IgD-negative memory B cell (primary cell): ENCODE measurements at regions not wholly inside any gene's neighbourhood (a gene's known extent, or its start where the extent isn't known, plus 50 kb on each side); places are given as distances from the start of the nearest gene placed in this dataset.

Experiments used
- H3K27ac Mint-ChIP-seq, 3 donors: one replicate each; pipeline ENCODE4 v1.8.0; 2020 to 2022; ENCODE audit warnings: mild to moderate bottlenecking in 3 of 3, mixed read lengths in 3 of 3, moderate library complexity in 1 of 3
- H3K27me3 Mint-ChIP-seq: one replicate; pipeline ENCODE4 v1.8.0; 2021; ENCODE audit warnings: mixed read lengths
- H3K36me3 Mint-ChIP-seq: one replicate; pipeline ENCODE4 v1.8.0; 2020; ENCODE audit warnings: mild to moderate bottlenecking, mixed read lengths
- H3K4me1 Mint-ChIP-seq, 3 donors: one replicate each; pipeline ENCODE4 v1.8.0; 2020 to 2022; ENCODE audit warnings: mixed read lengths in 3 of 3, mild to moderate bottlenecking in 1 of 3
- H3K4me3 Mint-ChIP-seq, 4 donors: one replicate each; pipeline ENCODE4 v1.8.0; 2020 to 2022; ENCODE audit warnings: mild to moderate bottlenecking in 4 of 4, mixed read lengths in 4 of 4, moderate library complexity in 3 of 4
- H3K9me3 Mint-ChIP-seq, 3 donors: one replicate each; pipeline ENCODE4 v1.8.0; 2020 to 2021; ENCODE audit warnings: mixed read lengths in 3 of 3, mild to moderate bottlenecking in 1 of 3

- peaks cover 0 to 1% (median 0%) of the 10 kb centered on the region in 3 donors for H3K4me1 Mint-ChIP-seq
- peaks cover 2% of the 10 kb centered on the region for H3K36me3 Mint-ChIP-seq
- peaks cover 3% of the 10 kb centered on the region for H3K27me3 Mint-ChIP-seq
- peaks cover 0 to 2% (median 0%) of the 10 kb centered on the region in 3 donors for H3K9me3 Mint-ChIP-seq
- H3K27ac Mint-ChIP-seq, result no peak overlapping the region
- H3K4me3 Mint-ChIP-seq, result no peak overlapping the region
These were observed 80.4 kb upstream of the ZCCHC2 start for GRCh38 chr18:62442391-62442790.

DNA sequence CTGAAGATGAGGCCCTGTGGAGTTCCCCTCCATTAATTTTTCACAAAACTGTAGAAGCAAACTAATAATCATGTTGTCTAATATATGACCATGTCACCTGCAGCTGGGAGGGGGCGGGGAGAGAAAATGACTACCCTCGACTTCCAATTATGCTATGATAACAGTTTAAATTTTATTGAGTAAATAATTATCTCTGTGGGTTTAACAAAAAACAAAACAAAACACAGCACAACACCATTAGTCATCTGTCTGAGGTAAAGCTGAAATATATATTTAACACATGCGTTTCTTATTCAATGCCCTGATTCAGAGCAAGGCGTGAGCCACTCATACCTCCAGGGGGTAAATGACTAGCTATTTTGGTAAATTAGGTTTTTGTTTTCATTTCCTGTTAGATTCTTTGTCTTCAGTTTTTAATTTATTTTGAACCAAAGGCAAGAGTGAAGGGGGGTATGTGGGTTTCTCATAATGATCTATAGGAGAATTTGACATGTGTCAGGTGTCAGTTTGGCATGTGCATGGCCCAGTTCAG lies 77.4 kb upstream of the ZCCHC2 start:
- Mint-ChIP-seq H3K9me3 (peaks cover 0 to 5% (median 3%) of the 10 kb centered on the region in 3 donors), H3K4me3 (no peak overlapping the region), H3K4me1 (peaks cover 0 to 1% (median 0%) of the 10 kb centered on the region in 3 donors), H3K36me3 (peaks cover 2% of the 10 kb centered on the region), H3K27ac (peak overlapping the region in 1 of 3 donors; percentile 16), H3K27me3 (peaks cover 5% of the 10 kb centered on the region)

- Mint-ChIP-seq H3K27ac (peak overlapping the region in 1 of 3 donors; percentile 82), H3K9me3 (peaks cover 0 to 5% (median 3%) of the 10 kb centered on the region in 3 donors), H3K36me3 (peaks cover 2% of the 10 kb centered on the region), H3K27me3 (peaks cover 4% of the 10 kb centered on the region), H3K4me1 (peaks cover 0 to 1% (median 0%) of the 10 kb centered on the region in 3 donors), H3K4me3 (no peak overlapping the region)
These were observed 76.3 kb upstream of the ZCCHC2 start for GRCh38 chr18:62446511-62446910.

DNA sequence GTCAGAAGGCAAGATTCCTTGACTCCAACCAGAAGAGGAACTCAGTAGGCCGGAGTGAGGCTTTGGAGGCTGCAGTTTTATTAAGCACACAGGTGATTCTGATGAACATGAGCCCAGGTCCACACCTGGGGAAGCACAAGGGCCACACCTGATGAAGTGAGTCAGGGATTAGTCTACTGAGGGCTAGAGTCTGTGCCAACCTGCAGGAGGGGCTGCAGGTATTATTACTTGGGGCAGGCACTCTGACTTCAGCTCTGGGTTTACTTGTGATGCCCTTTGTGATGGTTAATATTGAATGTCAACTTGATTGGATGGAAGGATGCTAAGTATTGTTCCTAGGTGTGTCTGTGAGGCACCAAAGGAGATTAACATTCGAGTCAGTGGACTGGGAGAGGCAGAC lies 75.2 kb upstream of the ZCCHC2 start:
- Mint-ChIP-seq H3K9me3 (peaks cover 0 to 3% (median 2%) of the 10 kb centered on the region in 3 donors), H3K36me3 (peaks cover 2% of the 10 kb centered on the region), H3K27ac (no peak overlapping the region), H3K4me1 (peaks cover 0 to 1% (median 0%) of the 10 kb centered on the region in 3 donors), H3K27me3 (peaks cover 3% of the 10 kb centered on the region), H3K4me3 (no peak overlapping the region)

- Mint-ChIP-seq H3K9me3 (peaks cover 0 to 3% (median 2%) of the 10 kb centered on the region in 3 donors), H3K36me3 (peaks cover 2% of the 10 kb centered on the region), H3K27me3 (peaks cover 6% of the 10 kb centered on the region), H3K4me3 (no peak overlapping the region), H3K27ac (no peak overlapping the region), H3K4me1 (peaks cover 0 to 1% (median 0%) of the 10 kb centered on the region in 3 donors)
These were observed 74.4 kb upstream of the ZCCHC2 start for GRCh38 chr18:62448426-62448825.

DNA sequence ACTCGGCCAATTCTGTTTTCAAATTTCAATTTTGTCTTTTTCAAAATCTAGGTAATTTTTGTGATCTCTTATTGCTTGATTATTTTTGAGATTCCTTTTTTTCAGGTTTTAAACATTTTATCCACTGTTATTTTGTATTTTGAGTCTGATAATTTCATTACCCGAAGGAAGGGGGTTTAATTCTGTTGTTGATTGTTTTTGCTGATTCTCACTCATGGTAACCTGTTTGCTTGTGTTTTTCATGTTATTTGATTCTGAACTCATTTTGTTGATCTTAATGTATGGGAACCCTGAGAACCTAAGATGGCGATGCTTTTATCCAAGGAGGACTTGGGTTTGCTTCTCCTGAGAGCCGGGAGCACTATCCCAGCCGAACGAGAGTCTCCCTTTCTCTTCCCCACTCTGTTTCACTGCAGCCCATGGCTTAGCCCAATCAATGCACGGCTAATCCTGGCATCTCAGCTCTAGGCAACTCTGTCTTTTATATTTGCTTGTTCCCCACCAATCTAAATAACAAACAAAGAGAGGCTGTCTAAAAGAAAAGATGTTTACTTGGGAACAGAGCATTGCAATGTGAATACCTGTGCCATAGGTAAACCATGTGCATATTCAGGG lies 73.2 kb upstream of the ZCCHC2 start:
- peaks cover 0 to 1% (median 0%) of the 10 kb centered on the region in 3 donors for H3K4me1 Mint-ChIP-seq
- no peak overlapping the region for H3K27ac Mint-ChIP-seq

GRCh38 chr18:62450175-62450545 lies 72.7 kb upstream of the ZCCHC2 start:
- H3K27me3 Mint-ChIP-seq, result peaks cover 16% of the 10 kb centered on the region
- peaks cover 0 to 1% (median 0%) of the 10 kb centered on the region in 3 donors for H3K4me1 Mint-ChIP-seq
- H3K4me3 Mint-ChIP-seq, result no peak overlapping the region
- no peak overlapping the region for H3K27ac Mint-ChIP-seq
- H3K36me3 Mint-ChIP-seq, result peaks cover 3% of the 10 kb centered on the region
- H3K9me3 Mint-ChIP-seq, result peaks cover 0 to 3% (median 2%) of the 10 kb centered on the region in 3 donors

More for the DNA sequence above, 73.2 kb upstream of the ZCCHC2 start:
- Mint-ChIP-seq H3K27me3 (peaks cover 13% of the 10 kb centered on the region), H3K36me3 (peaks cover 3% of the 10 kb centered on the region), H3K9me3 (peaks cover 0 to 3% (median 2%) of the 10 kb centered on the region in 3 donors), H3K4me3 (no peak overlapping the region)

GRCh38 chr18:62450546-62451410 lies 72.0 kb upstream of the ZCCHC2 start:
- Mint-ChIP-seq H3K27me3 (peaks cover 16% of the 10 kb centered on the region), H3K4me1 (no peaks in the 10 kb centered on the region), H3K9me3 (peaks cover 0 to 3% (median 2%) of the 10 kb centered on the region in 3 donors), H3K36me3 (peaks cover 1% of the 10 kb centered on the region), H3K27ac (no peak overlapping the region), H3K4me3 (no peak overlapping the region)

DNA sequence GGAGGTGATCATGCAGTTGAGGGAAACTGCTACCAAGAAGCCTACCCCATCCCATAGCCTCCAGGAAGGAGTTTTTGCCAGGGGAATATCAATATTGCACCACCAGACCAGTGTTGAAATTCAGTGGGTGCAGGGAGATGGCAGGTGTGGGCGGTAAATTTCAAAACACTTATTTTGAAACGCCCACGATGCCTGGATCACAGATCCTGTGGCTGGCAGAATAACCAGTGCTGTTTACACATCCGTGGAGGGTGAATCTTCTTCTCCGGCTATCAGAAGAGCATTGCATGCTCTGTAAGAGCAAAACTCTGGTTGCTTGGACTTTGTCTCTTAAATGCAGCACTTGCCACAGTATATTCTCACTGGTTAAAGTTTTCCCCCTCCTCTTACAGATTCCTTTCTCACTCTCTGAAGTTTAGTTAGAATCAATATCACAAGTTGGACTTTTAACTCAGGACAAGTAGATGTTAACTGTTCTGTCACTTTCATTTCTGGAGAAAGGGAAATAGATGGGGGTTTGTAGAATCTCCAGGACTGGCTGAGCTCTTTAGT lies 70.5 kb upstream of the ZCCHC2 start:
- no peak overlapping the region for H3K27ac Mint-ChIP-seq

DNA sequence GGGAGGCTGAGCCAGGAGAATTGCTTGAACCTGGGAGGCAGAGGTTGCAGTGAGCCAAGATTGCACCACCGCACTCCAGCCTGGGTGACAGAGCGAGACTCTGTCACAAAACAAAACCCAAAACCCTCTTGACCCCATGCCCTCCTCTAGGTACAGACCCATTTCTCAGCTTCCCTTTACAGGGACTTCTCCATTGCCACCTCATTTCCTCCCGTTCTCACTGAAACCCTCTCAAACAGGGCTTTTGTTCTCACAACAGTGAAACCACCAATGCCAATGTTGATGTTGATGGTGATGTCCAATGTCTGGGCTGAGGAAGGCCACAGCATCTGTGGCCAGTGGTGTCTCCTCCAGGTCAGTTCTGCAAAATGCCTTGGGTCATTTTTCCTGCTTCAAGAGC lies 69.0 kb upstream of the ZCCHC2 start:
- Mint-ChIP-seq H3K4me3 (no peak overlapping the region), H3K36me3 (peaks cover 1% of the 10 kb centered on the region), H3K9me3 (peaks cover 0 to 3% (median 2%) of the 10 kb centered on the region in 3 donors), H3K4me1 (peaks cover 0 to 4% (median 0%) of the 10 kb centered on the region in 3 donors), H3K27ac (no peak overlapping the region), H3K27me3 (peaks cover 16% of the 10 kb centered on the region)

More for the DNA sequence above, 70.5 kb upstream of the ZCCHC2 start:
- Mint-ChIP-seq H3K4me3 (no peak overlapping the region), H3K27me3 (peaks cover 16% of the 10 kb centered on the region), H3K36me3 (peaks cover 1% of the 10 kb centered on the region), H3K4me1 (peaks cover 0 to 2% (median 0%) of the 10 kb centered on the region in 3 donors), H3K9me3 (peaks cover 0 to 3% (median 2%) of the 10 kb centered on the region in 3 donors)

- no peak overlapping the region for H3K4me3 Mint-ChIP-seq
- peaks cover 0 to 4% (median 0%) of the 10 kb centered on the region in 3 donors for H3K4me1 Mint-ChIP-seq
- peaks cover 0 to under 1% (median under 1%) of the 10 kb centered on the region in 3 donors for H3K9me3 Mint-ChIP-seq
- H3K27me3 Mint-ChIP-seq, result peaks cover 15% of the 10 kb centered on the region
- no peak overlapping the region for H3K27ac Mint-ChIP-seq
- H3K36me3 Mint-ChIP-seq, result peaks cover 1% of the 10 kb centered on the region
These were observed 68.3 kb upstream of the ZCCHC2 start for GRCh38 chr18:62454527-62454926.

DNA sequence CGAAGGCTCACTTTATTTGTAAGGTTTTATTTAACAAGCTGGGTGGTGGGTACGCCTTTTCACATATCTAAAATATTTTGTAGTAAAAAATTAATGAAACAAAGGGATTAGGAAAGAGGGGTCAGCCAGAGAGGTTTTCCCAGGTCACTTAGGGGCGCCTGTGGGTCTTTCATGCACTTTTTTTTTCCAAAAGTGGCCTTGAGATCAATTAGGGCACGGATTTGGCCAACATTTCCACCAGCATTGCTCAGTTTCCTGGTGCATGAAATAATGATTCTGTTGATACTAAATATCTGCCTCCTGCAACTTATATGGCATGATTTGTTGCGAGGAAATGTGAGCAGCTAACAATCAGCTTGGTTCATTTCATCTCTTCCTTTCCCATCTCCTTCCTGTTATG lies 67.6 kb upstream of the ZCCHC2 start:
- no peak overlapping the region for H3K27ac Mint-ChIP-seq
- H3K4me1 Mint-ChIP-seq, result peaks cover 0 to 4% (median 0%) of the 10 kb centered on the region in 3 donors
- peaks cover 1% of the 10 kb centered on the region for H3K36me3 Mint-ChIP-seq
- H3K4me3 Mint-ChIP-seq, result no peak overlapping the region
- H3K9me3 Mint-ChIP-seq, result no peaks in the 10 kb centered on the region
- H3K27me3 Mint-ChIP-seq, result peaks cover 14% of the 10 kb centered on the region

GRCh38 chr18:62457877-62458276 lies 64.9 kb upstream of the ZCCHC2 start:
- Mint-ChIP-seq H3K9me3 (no peaks in the 10 kb centered on the region), H3K4me3 (no peak overlapping the region), H3K36me3 (peaks cover 1% of the 10 kb centered on the region), H3K27ac (no peak overlapping the region), H3K27me3 (peaks cover 13% of the 10 kb centered on the region), H3K4me1 (peaks cover 0 to 4% (median 0%) of the 10 kb centered on the region in 3 donors)

GRCh38 chr18:62458346-62458745 lies 64.5 kb upstream of the ZCCHC2 start:
- peaks cover 0 to 4% (median 0%) of the 10 kb centered on the region in 3 donors for H3K4me1 Mint-ChIP-seq
- peaks cover 1% of the 10 kb centered on the region for H3K36me3 Mint-ChIP-seq
- no peak overlapping the region for H3K4me3 Mint-ChIP-seq
- H3K27me3 Mint-ChIP-seq, result peaks cover 11% of the 10 kb centered on the region
- H3K9me3 Mint-ChIP-seq, result no peaks in the 10 kb centered on the region
- H3K27ac Mint-ChIP-seq, result no peak overlapping the region
